HEK293T (cell line): ENCODE measurements at regions not wholly inside any gene's neighbourhood (a gene's known extent, or its start where the extent isn't known, plus 50 kb on each side); places are given as distances from the start of the nearest gene placed in this dataset.

ENCODE experiments used
- CTCF ChIA-PET: fragments of 350-600 bp; formaldehyde crosslinking; extraction: SDS; loops from one replicate; lab custom pipeline; 2021; ENCODE audit warnings: antibody characterized with exemption, inconsistent platforms; lab: Yijun Ruan, JAX
- POLR2A ChIA-PET: fragments of 350-600 bp; formaldehyde crosslinking; extraction: SDS; loops from one replicate; lab custom pipeline; 2020; ENCODE audit warnings: antibody characterized with exemption, inconsistent platforms; lab: Yijun Ruan, JAX
- DNase-seq: peaks from one replicate; pipeline ENCODE4 v3.0.0; 2012; ENCODE audit warnings: mixed read lengths; ENCODE audit errors: extremely low spot score
- ARNT ChIP-seq: fragments of 450-650 bp; IDR thresholded peaks from 2 replicates; pipeline ENCODE4 v1.6.1; 2017; ENCODE audit warnings: mild to moderate bottlenecking
- BHLHE40 ChIP-seq: fragments of 450-650 bp; IDR thresholded peaks from 2 replicates; pipeline ENCODE4 v1.6.1; 2016; ENCODE audit warnings: mild to moderate bottlenecking, moderate library complexity, borderline replicate concordance
- CTBP1 ChIP-seq: fragments of 450-650 bp; IDR thresholded peaks from 2 replicates; pipeline ENCODE4 v1.6.1; 2016; ENCODE audit warnings: borderline replicate concordance
- ELF4 ChIP-seq: fragments of 450-650 bp; IDR thresholded peaks from 2 replicates; pipeline ENCODE4 v1.6.1; 2017; ENCODE audit warnings: antibody characterized with exemption
- FOXA1 ChIP-seq: fragments of 450-650 bp; IDR thresholded peaks from 2 replicates; pipeline ENCODE4 v1.6.1; 2016; ENCODE audit warnings: mild to moderate bottlenecking
- FOXK2 ChIP-seq: fragments of 450-650 bp; IDR thresholded peaks from 2 replicates; pipeline ENCODE4 v1.6.1; 2016; ENCODE audit warnings: mild to moderate bottlenecking
- FOXM1 ChIP-seq: fragments of 450-650 bp; IDR thresholded peaks from 2 replicates; pipeline ENCODE4 v1.6.1; 2017; ENCODE audit warnings: mild to moderate bottlenecking, borderline replicate concordance
- HDGF ChIP-seq: fragments of 450-650 bp; IDR thresholded peaks from 2 replicates; pipeline ENCODE4 v1.6.1; 2017; ENCODE audit warnings: antibody characterized with exemption, borderline replicate concordance
- L3MBTL2 ChIP-seq: fragments of 450-650 bp; conservative IDR thresholded peaks from 2 replicates; pipeline ENCODE4 v1.6.1; 2016; ENCODE audit warnings: mild to moderate bottlenecking
- LEF1 ChIP-seq: fragments of 450-650 bp; IDR thresholded peaks from 2 replicates; pipeline ENCODE4 v1.6.1; 2017; ENCODE audit warnings: mild to moderate bottlenecking, borderline replicate concordance
- NFRKB ChIP-seq: fragments of 450-650 bp; IDR thresholded peaks from 2 replicates; pipeline ENCODE4 v1.6.1; 2016; ENCODE audit warnings: mild to moderate bottlenecking, moderate library complexity
- SP1 ChIP-seq: fragments of 450-650 bp; IDR thresholded peaks from 2 replicates; pipeline ENCODE4 v1.6.1; 2017
- SUZ12 ChIP-seq: fragments of 450-650 bp; IDR thresholded peaks from 2 replicates; pipeline ENCODE4 v1.6.1; 2016; ENCODE audit warnings: mild to moderate bottlenecking
- TARDBP ChIP-seq: fragments of 450-650 bp; IDR thresholded peaks from 2 replicates; pipeline ENCODE4 v1.6.1; 2016
- ZNF384 ChIP-seq: fragments of 450-650 bp; IDR thresholded peaks from 2 replicates; pipeline ENCODE4 v1.6.1; 2016
- TF ChIP-seq, protein P1 (sequence below): fragments of 450-650 bp; IDR thresholded peaks from 2 replicates; pipeline ENCODE4 v1.6.1; 2016

DNA sequence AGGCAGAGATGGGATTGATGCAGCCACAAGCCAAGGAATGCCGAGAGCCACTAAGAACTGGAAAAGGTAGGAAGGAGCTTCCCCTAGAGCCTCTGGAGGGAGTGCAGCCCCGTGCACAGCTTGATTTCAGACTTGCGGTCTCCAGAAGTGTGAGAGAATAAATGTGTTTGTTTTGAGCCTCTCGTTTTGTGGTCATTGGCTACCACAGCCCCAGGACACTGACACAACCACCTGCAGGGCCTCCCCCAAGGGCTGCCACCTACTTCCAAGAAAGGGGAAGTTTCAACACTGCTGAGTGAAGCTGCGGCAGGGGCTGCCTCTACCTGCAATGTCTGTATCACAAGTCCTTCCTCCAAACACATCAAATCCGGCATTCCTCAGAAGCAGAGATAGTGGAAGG, 346.9 kb downstream of the C16orf95 start:
- no peak for TF ChIP-seq ELF4
- TF ChIP-seq BHLHE40 = no peak
- no peak for TF ChIP-seq NFRKB
- TF ChIP-seq TARDBP = no peak
- no peak for TF ChIP-seq SUZ12
- no peak for TF ChIP-seq CTBP1
- ChIA-PET POLR2A (no interaction called here), CTCF (no interaction called here)
- DNase-seq = no peak

GRCh38 chr16:86970726-86971125, 346.5 kb downstream of the C16orf95 start:
- POLR2A ChIA-PET = no interaction called here
- CTCF ChIA-PET = no interaction called here
- DNase-seq = no peak
- no peak for TF ChIP-seq NFRKB
- TF ChIP-seq BHLHE40 = no peak
- no peak for TF ChIP-seq FOXK2
- TF ChIP-seq ELF4 = no peak
- TF ChIP-seq SUZ12 = no peak
- no peak for TF ChIP-seq SP1

DNA sequence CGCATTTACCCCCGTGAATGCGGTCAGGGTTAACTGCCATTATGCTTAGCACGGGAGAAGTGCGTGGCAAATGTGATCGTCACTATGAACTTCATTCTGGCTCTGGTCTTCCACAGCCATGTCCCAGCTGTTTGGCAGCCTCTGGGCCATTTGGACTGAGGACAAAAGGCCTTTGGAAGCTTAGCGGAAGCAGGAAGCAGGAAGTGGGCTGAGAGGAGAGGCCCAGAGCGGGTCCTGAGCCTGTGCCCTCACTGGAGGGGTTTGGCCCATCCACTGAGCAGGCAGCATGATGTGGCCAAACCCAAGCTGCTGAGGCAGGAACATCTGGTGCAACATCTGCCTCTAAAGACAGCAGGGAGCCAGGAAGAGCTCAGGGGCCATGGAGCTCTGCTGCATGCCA, 345.9 kb downstream of the C16orf95 start:
- ChIA-PET POLR2A (interaction anchor here (0.8 kb wide), 1 partner anchor 164 kb away, joined by 3 read pairs; no protein-coding TSS in a partner anchor), CTCF (no interaction called here)
- TF ChIP-seq BHLHE40 (no peak), FOXK2 (no peak)
- no peak for DNase-seq

DNA sequence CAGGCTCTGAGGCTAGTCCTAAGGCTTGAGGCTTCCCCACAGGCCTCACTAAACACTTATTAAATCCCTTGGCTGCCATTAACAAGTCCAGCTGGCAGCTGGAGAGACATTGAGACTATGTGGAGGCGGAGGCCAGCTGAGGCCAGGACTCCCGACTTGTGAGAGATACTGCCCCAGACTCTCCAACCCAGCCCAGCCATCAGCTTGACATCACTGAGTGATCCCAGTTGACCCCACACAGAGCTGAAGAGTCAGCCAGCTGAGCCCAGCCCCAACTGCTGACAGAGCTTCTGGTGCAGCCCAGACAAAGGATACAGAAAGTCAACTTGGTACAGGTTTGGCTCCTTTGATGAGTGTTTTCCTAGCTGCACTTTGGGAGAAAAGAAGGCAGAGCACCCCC, 343.1 kb downstream of the C16orf95 start:
- no peak for DNase-seq
- ChIA-PET CTCF (no interaction called here), POLR2A (no interaction called here)
- TF ChIP-seq TARDBP (no peak), FOXA1 (no peak)

GRCh38 chr16:86975445-86975844, 341.7 kb downstream of the C16orf95 start:
- TF ChIP-seq SUZ12 (no peak; the same call in 1 of the 2 replicates), SP1 (no peak), NFRKB (no peak), L3MBTL2 (no peak), FOXM1 (no peak), FOXA1 (no peak), TARDBP (no peak), ELF4 (no peak), ARNT (no peak), ZNF384 (no peak), FOXK2 (no peak), LEF1 (no peak), HDGF (no peak)
- DNase-seq = peak; percentile 69
- POLR2A ChIA-PET = interaction anchor here (0.6 kb wide), 1 partner anchor 254 kb away, joined by 3 read pairs; no protein-coding TSS in a partner anchor
- CTCF ChIA-PET = no interaction called here

DNA sequence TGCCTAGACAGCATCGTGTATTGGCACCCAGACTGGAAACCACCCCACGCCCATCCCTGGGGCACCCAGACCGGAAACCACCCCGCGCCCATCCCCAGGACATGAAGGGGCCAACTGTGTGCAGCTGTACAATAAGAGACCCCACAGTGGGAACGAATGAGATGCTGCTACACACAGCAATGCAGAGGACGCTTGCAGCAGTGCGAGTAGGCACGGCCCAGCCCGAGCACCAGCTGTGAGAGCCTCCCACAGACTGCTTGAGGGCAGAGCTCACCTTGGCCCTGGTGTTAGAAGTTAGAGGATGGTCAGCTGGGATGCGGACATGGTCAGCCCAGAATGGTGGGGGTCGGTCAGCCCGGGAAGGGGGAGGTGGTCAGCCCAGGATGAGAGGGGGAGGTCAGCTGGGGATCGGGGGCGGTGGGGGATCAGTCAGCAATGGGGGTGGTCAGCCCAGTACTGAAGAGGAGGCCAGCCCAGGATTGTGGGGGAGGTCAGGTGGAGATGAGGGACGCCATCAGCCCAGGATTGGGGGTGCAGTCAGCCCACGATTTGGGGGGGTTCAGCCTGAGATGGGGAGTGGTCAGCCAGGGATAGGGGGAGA, 340.0 kb downstream of the C16orf95 start:
- TF ChIP-seq CTBP1 (no peak), SUZ12 (no peak), FOXM1 (no peak), L3MBTL2 (no peak), SP1 (no peak)
- ChIA-PET POLR2A (no interaction called here), CTCF (interaction anchor here (0.8 kb wide), 1 partner anchor 85 kb away, joined by 3 read pairs; no protein-coding TSS in a partner anchor)
- DNase-seq = no peak

DNA sequence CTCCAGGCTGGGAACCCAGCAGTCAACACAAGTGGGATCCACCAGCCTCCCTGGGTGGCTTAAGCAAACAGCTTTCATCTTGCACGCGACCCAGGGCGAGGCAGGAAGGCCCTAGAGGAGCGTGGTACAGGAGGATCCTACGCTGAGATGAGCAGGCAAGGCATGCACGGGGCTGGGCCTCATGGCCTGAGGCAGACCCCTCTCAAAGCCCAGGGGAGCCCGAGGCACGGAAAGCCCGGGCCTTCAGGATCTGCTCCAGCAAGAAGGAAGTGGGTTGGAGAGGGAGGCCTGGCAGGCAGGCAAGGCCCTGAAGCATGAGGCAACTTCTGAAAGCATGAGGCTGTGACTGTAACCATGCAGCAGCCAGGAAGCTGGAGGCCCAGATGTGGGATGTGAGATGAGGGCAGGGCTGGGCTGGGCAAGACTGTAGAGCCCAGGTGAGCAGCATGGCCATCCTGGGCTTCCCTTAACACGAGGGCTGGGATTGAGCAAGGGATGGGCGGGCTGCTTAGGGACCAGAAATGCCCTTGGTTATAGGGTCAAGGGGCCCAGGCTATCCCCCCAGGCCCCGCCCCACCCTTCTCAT, 338.7 kb downstream of the C16orf95 start:
- TF ChIP-seq ARNT (no peak), LEF1 (no peak), ZNF384 (no peak)
- ChIA-PET CTCF (no interaction called here), POLR2A (no interaction called here)
- DNase-seq = no peak

GRCh38 chr16:86979061-86979460, 338.1 kb downstream of the C16orf95 start:
- TF ChIP-seq SUZ12 = no peak
- TF ChIP-seq ARNT = no peak
- no peak for TF ChIP-seq NFRKB
- TF ChIP-seq, protein P1, sequence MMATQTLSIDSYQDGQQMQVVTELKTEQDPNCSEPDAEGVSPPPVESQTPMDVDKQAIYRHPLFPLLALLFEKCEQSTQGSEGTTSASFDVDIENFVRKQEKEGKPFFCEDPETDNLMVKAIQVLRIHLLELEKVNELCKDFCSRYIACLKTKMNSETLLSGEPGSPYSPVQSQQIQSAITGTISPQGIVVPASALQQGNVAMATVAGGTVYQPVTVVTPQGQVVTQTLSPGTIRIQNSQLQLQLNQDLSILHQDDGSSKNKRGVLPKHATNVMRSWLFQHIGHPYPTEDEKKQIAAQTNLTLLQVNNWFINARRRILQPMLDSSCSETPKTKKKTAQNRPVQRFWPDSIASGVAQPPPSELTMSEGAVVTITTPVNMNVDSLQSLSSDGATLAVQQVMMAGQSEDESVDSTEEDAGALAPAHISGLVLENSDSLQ = no peak
- TF ChIP-seq FOXM1 = no peak
- TF ChIP-seq FOXA1 = no peak
- no peak for TF ChIP-seq SP1
- no peak for TF ChIP-seq L3MBTL2
- no peak for TF ChIP-seq CTBP1
- no peak for TF ChIP-seq LEF1
- no peak for TF ChIP-seq ELF4
- no peak for TF ChIP-seq ZNF384
- no peak for TF ChIP-seq BHLHE40
- no peak for TF ChIP-seq TARDBP
- no peak for TF ChIP-seq FOXK2
- no peak for TF ChIP-seq HDGF
- ChIA-PET CTCF (no interaction called here), POLR2A (no interaction called here)
- no peak for DNase-seq
